Testis (tissue), 2 donors: ENCODE measurements at regions not wholly inside any gene's neighbourhood (a gene's known extent, or its start where the extent isn't known, plus 50 kb on each side); places are given as distances from the start of the nearest gene placed in this dataset.

Experiments
- DNase-seq: peaks from one replicate; pipeline ENCODE4 v3.0.0-alpha.2; 2019
- H3K27ac ChIP-seq, 2 donors: fragments of 200-600 bp; sonication (generic); one replicate each; pipeline ENCODE4 v1.5.1; 2019
- H3K27me3 ChIP-seq: fragments of 200-600 bp; sonication (generic); one replicate; pipeline ENCODE4 v1.5.1; 2019
- H3K36me3 ChIP-seq: fragments of 200-600 bp; sonication (generic); one replicate; pipeline ENCODE4 v1.5.1; 2017; ENCODE audit warnings: low read depth; ENCODE audit errors: missing control alignments
- H3K4me1 ChIP-seq: fragments of 200-600 bp; sonication (generic); one replicate; pipeline ENCODE4 v1.5.1; 2019
- H3K4me3 ChIP-seq, 2 donors: fragments of 200-600 bp; sonication (generic); one replicate each; pipeline ENCODE4 v1.5.1; 2017 to 2019
- H3K9me3 ChIP-seq: fragments of 200-600 bp; sonication (generic); one replicate; pipeline ENCODE4 v1.5.1; 2017
- CTCF ChIP-seq, 3 experiments: fragments of 450-650 bp in 2 of 3; fragments of 200-600 bp in 1 of 3; sonication (generic) in 1 of 3; IDR thresholded peaks; one replicate each; pipeline ENCODE4 v1.5.1; 2016 to 2019; ENCODE audit warnings: antibody characterized with exemption in 3 of 3, mild to moderate bottlenecking in 2 of 3, moderate library complexity in 1 of 3
- POLR2A ChIP-seq: fragments of 450-650 bp; IDR thresholded peaks from one replicate; pipeline ENCODE4 v1.6.1; 2017; ENCODE audit warnings: antibody characterized with exemption, mild to moderate bottlenecking, moderate library complexity
- WGBS, 2 donors: methylation state at CpG; one replicate each; pipeline ENCODE4 v1.1.5; 2018; 5-methylcytosine and 5-hydroxymethylcytosine counted together
- intact Hi-C: fragments of 100-400 bp; cut with DNase I; formaldehyde crosslinking; loops from one replicate; pipeline ENCODE4 v1.15.1; 2023; ENCODE audit warnings: low total_unique reads

- no peaks in the 10 kb centered on the region for H3K9me3 ChIP-seq
- H3K27me3 ChIP-seq = no peaks in the 10 kb centered on the region
- WGBS, 2 donors = 49 to 79% methylated on average over 11 of the region's 11 CpGs
- intact Hi-C loops = no loop called here
- TF ChIP-seq POLR2A (no peak), CTCF (IDR thresholded peaks at IDR 0.05) (no peak)
- DNase-seq = no peak
- no peaks in the 10 kb centered on the region for H3K36me3 ChIP-seq
- H3K27ac ChIP-seq = no peak overlapping the region
- peaks cover 13% of the 10 kb centered on the region for H3K4me1 ChIP-seq
- no peak overlapping the region for H3K4me3 ChIP-seq
These were observed 92.9 kb upstream of the IER5L start for GRCh38 chr9:129270903-129271431.

GRCh38 chr9:129270205-129270604 is 92.1 kb upstream of the IER5L start:
- DNase-seq = no peak
- WGBS, 2 donors = 94 to 97% methylated on average over 10 of the region's 10 CpGs

GRCh38 chr9:129267141-129267540 is 89.1 kb upstream of the IER5L start:
- intact Hi-C loops = no loop called here
- Histone ChIP-seq H3K9me3 (no peaks in the 10 kb centered on the region), H3K27me3 (no peaks in the 10 kb centered on the region), H3K36me3 (no peaks in the 10 kb centered on the region), H3K4me3 (no peak overlapping the region), H3K27ac (no peak overlapping the region), H3K4me1 (peaks cover 8% of the 10 kb centered on the region)
- 93% methylated on average over 6 to 10 of the region's 10 CpGs for WGBS, 2 donors
- DNase-seq = no peak
- TF ChIP-seq CTCF (IDR thresholded peaks at IDR 0.05) = no peak
- TF ChIP-seq POLR2A = no peak

More at GRCh38 chr9:129270205-129270604, 92.1 kb upstream of the IER5L start:
- no peaks in the 10 kb centered on the region for H3K27me3 ChIP-seq
- H3K27ac ChIP-seq = no peak overlapping the region
- H3K4me1 ChIP-seq = peaks cover 8% of the 10 kb centered on the region
- intact Hi-C loops = no loop called here
- H3K4me3 ChIP-seq = no peak overlapping the region
- H3K36me3 ChIP-seq = no peaks in the 10 kb centered on the region
- H3K9me3 ChIP-seq = no peaks in the 10 kb centered on the region
- no peak for TF ChIP-seq CTCF (IDR thresholded peaks at IDR 0.05)
- no peak for TF ChIP-seq POLR2A

GRCh38 chr9:129266536-129266935 is 88.5 kb upstream of the IER5L start:
- no peak for DNase-seq
- 59 to 71% methylated on average over 5 of the region's 5 CpGs for WGBS, 2 donors
- Histone ChIP-seq H3K27ac (no peak overlapping the region), H3K36me3 (no peaks in the 10 kb centered on the region), H3K9me3 (no peaks in the 10 kb centered on the region), H3K27me3 (no peaks in the 10 kb centered on the region), H3K4me3 (no peak overlapping the region), H3K4me1 (peaks cover 8% of the 10 kb centered on the region)
- no peak for TF ChIP-seq POLR2A
- no peak for TF ChIP-seq CTCF (IDR thresholded peaks at IDR 0.05)
- intact Hi-C loops = no loop called here

GRCh38 chr9:129264388-129264787 is 86.3 kb upstream of the IER5L start:
- no peak for DNase-seq
- no peaks in the 10 kb centered on the region for H3K27me3 ChIP-seq
- intact Hi-C loops = no loop called here
- WGBS, 2 donors = 0 to 86% methylated on average over 1 to 5 of the region's 5 CpGs
- no peaks in the 10 kb centered on the region for H3K36me3 ChIP-seq
- no peaks in the 10 kb centered on the region for H3K4me1 ChIP-seq
- H3K4me3 ChIP-seq = no peak overlapping the region
- H3K9me3 ChIP-seq = no peaks in the 10 kb centered on the region
- no peak overlapping the region for H3K27ac ChIP-seq
- TF ChIP-seq POLR2A (no peak), CTCF (IDR thresholded peaks at IDR 0.05) (no peak)
